Panc1 (cell line): ENCODE measurements at regions not wholly inside any gene's neighbourhood (a gene's known extent, or its start where the extent isn't known, plus 50 kb on each side); places are given as distances from the start of the nearest gene placed in this dataset.

ENCODE experiments used
- ATAC-seq: fragments of 200-7000 bp; cut with Tn5 transposase; 2 replicates; pipeline ENCODE4 v1.9.1; 2020; ENCODE audit warnings: mild to moderate bottlenecking, moderate library complexity
- BruUV-seq: library from RNA; stranded (reverse); fragments of 400-500 nt; replicated peaks from 2 replicates; lab custom pipeline; 2021; lab: Mats Ljungman, UMichigan
- CTCF ChIA-PET: fragments of 300-600 bp; sonication (Branson Sonifier 250); formaldehyde crosslinking; loops from one replicate; lab custom pipeline; 2022; ENCODE audit warnings: antibody characterized with exemption; lab: Charles Lee
- POLR2A ChIA-PET: fragments of 300-600 bp; sonication (Branson Sonifier 250); formaldehyde crosslinking; loops from one replicate; lab custom pipeline; 2022; ENCODE audit warnings: antibody characterized with exemption; lab: Charles Lee
- DNase-seq: peaks from one replicate; pipeline ENCODE4 v3.0.0-alpha.2; 2010; ENCODE audit warnings: low read depth, low spot score
- H3K27ac ChIP-seq: 2 replicates; pipeline ENCODE4 v1.5.1; 2011; ENCODE audit warnings: mild to moderate bottlenecking, low read length, inconsistent platforms
- H3K27me3 ChIP-seq: fragments of 200-500 bp; sonication (Bioruptor generic); 2 replicates; pipeline ENCODE4 v1.6.0; 2014; ENCODE audit warnings: low read length, inconsistent platforms; ENCODE audit not compliant: control insufficient read depth, insufficient read depth
- H3K36me3 ChIP-seq: fragments of 200-500 bp; sonication (Bioruptor generic); 2 replicates; pipeline ENCODE4 v1.5.1; 2014; ENCODE audit warnings: inconsistent platforms, mild to moderate bottlenecking, low read length, moderate library complexity; ENCODE audit not compliant: control insufficient read depth, insufficient read depth
- H3K4me1 ChIP-seq: 2 replicates; pipeline ENCODE4 v1.5.1; 2011; ENCODE audit warnings: inconsistent platforms, mild to moderate bottlenecking, low read length, moderate library complexity; ENCODE audit not compliant: control insufficient read depth, insufficient read depth
- H3K4me3 ChIP-seq, 2 experiments: 2 replicates each; pipeline ENCODE4 v1.5.1; 2011 to 2012; ENCODE audit warnings: low read depth in 2 of 2, low read length in 2 of 2, mild to moderate bottlenecking in 2 of 2, inconsistent platforms in 1 of 2, moderate library complexity in 1 of 2
- H3K9me3 ChIP-seq: fragments of 200-500 bp; sonication (Bioruptor generic); 2 replicates; pipeline ENCODE4 v1.5.1; 2014; ENCODE audit warnings: low read depth, mild to moderate bottlenecking, inconsistent platforms, low read length, moderate library complexity; ENCODE audit not compliant: control insufficient read depth, insufficient read depth
- POLR2AphosphoS5 ChIP-seq: IDR thresholded peaks from 2 replicates; pipeline ENCODE4 v1.6.1; 2012; ENCODE audit warnings: mild to moderate bottlenecking, low read depth, low read length, moderate library complexity
- SIN3A ChIP-seq: IDR thresholded peaks from 2 replicates; pipeline ENCODE4 v1.6.1; 2012; ENCODE audit warnings: low read depth, mild to moderate bottlenecking, low read length, moderate library complexity, borderline replicate concordance; ENCODE audit not compliant: insufficient read depth
- TCF7L2 ChIP-seq: IDR thresholded peaks from 2 replicates; pipeline ENCODE4 v1.6.1; 2011; ENCODE audit warnings: mild to moderate bottlenecking, low read depth, low read length, inconsistent platforms
- in situ Hi-C: cut with HindIII; loops from 2 replicates; pipeline ENCODE4 v1.10.0; 2016; ENCODE audit warnings: low sequenced_read_pairs, low pct_unique_long_range_greater_than_20kb
- intact Hi-C: fragments of 100-400 bp; cut with micrococcal nuclease; formaldehyde crosslinking; loops from one replicate; pipeline ENCODE4 v1.10.0; 2022; ENCODE audit not compliant: unreplicated experiment
- TF ChIP-seq, protein P1 (sequence below), 2 experiments: IDR thresholded peaks; 2 replicates each; pipeline ENCODE4 v1.6.1; 2011 to 2012; ENCODE audit warnings: low read depth in 2 of 2, control low read depth in 1 of 2, low read length in 1 of 2, mild to moderate bottlenecking in 1 of 2, moderate library complexity in 1 of 2; ENCODE audit not compliant: insufficient read depth in 1 of 2
- TF ChIP-seq, protein P2 (sequence below): fragments of 450-650 bp; IDR thresholded peaks from 2 replicates; pipeline ENCODE4 v1.5.1; 2017; ENCODE audit warnings: mild to moderate bottlenecking

DNA sequence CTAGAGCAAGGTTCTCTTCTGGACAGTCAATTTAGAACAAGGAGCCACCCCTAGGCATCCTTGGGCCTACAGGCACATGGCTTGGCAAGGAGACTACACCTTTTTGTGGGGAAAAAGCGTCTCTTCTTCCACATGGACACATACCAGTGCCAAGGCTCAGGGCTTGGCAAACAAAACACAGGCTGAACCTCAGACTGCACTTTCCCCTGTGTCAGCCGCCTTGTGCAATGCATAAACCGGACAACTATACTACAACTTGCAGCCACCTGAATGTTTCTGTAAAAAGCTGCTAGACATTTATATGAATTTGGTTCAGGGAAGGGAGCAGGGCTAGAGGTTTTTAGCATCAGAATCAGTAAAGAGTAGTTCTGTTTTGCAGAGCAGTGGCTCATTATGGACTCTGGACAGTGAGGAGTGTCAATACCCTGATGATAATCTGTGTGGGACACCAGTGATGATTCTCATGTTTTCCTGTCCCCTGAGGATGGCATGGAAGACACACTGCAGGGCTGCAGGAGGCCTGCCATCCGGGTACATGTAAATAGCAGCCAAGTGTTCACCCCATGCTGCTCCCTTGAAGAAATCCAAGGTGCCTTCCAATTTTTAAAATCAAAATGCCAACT lies 118.9 kb downstream of the GATA3 start:
- ChIA-PET CTCF (no interaction called here), POLR2A (no interaction called here)
- TF ChIP-seq SIN3A (no peak), TCF7L2 (no peak), POLR2AphosphoS5 (no peak)
- TF ChIP-seq, protein P1, sequence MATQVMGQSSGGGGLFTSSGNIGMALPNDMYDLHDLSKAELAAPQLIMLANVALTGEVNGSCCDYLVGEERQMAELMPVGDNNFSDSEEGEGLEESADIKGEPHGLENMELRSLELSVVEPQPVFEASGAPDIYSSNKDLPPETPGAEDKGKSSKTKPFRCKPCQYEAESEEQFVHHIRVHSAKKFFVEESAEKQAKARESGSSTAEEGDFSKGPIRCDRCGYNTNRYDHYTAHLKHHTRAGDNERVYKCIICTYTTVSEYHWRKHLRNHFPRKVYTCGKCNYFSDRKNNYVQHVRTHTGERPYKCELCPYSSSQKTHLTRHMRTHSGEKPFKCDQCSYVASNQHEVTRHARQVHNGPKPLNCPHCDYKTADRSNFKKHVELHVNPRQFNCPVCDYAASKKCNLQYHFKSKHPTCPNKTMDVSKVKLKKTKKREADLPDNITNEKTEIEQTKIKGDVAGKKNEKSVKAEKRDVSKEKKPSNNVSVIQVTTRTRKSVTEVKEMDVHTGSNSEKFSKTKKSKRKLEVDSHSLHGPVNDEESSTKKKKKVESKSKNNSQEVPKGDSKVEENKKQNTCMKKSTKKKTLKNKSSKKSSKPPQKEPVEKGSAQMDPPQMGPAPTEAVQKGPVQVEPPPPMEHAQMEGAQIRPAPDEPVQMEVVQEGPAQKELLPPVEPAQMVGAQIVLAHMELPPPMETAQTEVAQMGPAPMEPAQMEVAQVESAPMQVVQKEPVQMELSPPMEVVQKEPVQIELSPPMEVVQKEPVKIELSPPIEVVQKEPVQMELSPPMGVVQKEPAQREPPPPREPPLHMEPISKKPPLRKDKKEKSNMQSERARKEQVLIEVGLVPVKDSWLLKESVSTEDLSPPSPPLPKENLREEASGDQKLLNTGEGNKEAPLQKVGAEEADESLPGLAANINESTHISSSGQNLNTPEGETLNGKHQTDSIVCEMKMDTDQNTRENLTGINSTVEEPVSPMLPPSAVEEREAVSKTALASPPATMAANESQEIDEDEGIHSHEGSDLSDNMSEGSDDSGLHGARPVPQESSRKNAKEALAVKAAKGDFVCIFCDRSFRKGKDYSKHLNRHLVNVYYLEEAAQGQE (IDR thresholded peaks at IDR 0.05; ENCODE audit: insufficient read depth in 1 of 2, low read depth in 2 of 2, low read length in 1 of 2): no peak
- TF ChIP-seq, protein P2, sequence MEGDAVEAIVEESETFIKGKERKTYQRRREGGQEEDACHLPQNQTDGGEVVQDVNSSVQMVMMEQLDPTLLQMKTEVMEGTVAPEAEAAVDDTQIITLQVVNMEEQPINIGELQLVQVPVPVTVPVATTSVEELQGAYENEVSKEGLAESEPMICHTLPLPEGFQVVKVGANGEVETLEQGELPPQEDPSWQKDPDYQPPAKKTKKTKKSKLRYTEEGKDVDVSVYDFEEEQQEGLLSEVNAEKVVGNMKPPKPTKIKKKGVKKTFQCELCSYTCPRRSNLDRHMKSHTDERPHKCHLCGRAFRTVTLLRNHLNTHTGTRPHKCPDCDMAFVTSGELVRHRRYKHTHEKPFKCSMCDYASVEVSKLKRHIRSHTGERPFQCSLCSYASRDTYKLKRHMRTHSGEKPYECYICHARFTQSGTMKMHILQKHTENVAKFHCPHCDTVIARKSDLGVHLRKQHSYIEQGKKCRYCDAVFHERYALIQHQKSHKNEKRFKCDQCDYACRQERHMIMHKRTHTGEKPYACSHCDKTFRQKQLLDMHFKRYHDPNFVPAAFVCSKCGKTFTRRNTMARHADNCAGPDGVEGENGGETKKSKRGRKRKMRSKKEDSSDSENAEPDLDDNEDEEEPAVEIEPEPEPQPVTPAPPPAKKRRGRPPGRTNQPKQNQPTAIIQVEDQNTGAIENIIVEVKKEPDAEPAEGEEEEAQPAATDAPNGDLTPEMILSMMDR: no peak
- Histone ChIP-seq H3K4me3 (no peak overlapping the region), H3K36me3 (no peaks in the 10 kb centered on the region), H3K4me1 (no peaks in the 10 kb centered on the region), H3K27ac (no peak overlapping the region), H3K27me3 (no peaks in the 10 kb centered on the region), H3K9me3 (no peaks in the 10 kb centered on the region)
- in situ Hi-C loops (no loop called here), intact Hi-C loops (no loop called here)
- BruUV-seq: no TSS peak
- DNase-seq (no peak), ATAC-seq (no peak)

DNA sequence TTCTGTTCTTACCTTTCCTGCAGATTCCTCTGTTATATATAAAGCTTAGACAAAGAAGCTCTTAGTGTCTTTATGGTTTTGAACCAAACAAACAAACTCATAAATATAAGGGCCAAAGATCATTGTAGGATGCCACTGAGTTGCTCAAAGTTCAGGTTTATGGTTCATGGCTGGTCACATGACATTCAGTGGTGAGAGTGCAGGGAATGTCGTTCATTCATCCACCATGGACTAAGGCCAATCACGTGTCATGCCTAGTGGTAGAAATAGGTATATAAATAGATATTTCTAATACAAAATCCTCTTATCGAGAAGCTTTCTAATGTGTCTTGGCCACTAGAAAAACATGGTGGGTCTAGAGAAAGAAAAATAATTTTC lies 119.4 kb downstream of the GATA3 start:
- H3K4me1 ChIP-seq: no peaks in the 10 kb centered on the region
- in situ Hi-C loops: no loop called here
- no peaks in the 10 kb centered on the region for H3K27me3 ChIP-seq
- no peak overlapping the region for H3K27ac ChIP-seq
- CTCF ChIA-PET: no interaction called here
- ATAC-seq (no peak), DNase-seq (no peak)
- BruUV-seq: no TSS peak
- H3K9me3 ChIP-seq: no peaks in the 10 kb centered on the region
- no peaks in the 10 kb centered on the region for H3K36me3 ChIP-seq
- TF ChIP-seq SIN3A (no peak), POLR2AphosphoS5 (no peak), TCF7L2 (no peak)
- TF ChIP-seq, protein P2: no peak
- TF ChIP-seq, protein P1 (IDR thresholded peaks at IDR 0.05; ENCODE audit: insufficient read depth in 1 of 2, low read depth in 2 of 2, low read length in 1 of 2): no peak
- POLR2A ChIA-PET: no interaction called here
- no peak overlapping the region for H3K4me3 ChIP-seq
- intact Hi-C loops: no loop called here
